HG02884 (cell line): ENCODE measurements at regions not wholly inside any gene's neighbourhood (a gene's known extent, or its start where the extent isn't known, plus 50 kb on each side); places are given as distances from the start of the nearest gene placed in this dataset.
A peak's percentile ranks its signal among the peaks of the same experiment; 100 is the strongest.
"Not testable (repeated sequence)": the region's sequence is repeated elsewhere in the genome, so short reads cannot be mapped to it uniquely, and the experiment has no call there.

Source experiments
- ATAC-seq: cut with Tn5 transposase; IDR thresholded peaks from one replicate; pipeline ENCODE4 v1.9.1; 2021; ENCODE audit warnings: mild to moderate bottlenecking, moderate library complexity; ENCODE audit not compliant: unreplicated experiment

DNA sequence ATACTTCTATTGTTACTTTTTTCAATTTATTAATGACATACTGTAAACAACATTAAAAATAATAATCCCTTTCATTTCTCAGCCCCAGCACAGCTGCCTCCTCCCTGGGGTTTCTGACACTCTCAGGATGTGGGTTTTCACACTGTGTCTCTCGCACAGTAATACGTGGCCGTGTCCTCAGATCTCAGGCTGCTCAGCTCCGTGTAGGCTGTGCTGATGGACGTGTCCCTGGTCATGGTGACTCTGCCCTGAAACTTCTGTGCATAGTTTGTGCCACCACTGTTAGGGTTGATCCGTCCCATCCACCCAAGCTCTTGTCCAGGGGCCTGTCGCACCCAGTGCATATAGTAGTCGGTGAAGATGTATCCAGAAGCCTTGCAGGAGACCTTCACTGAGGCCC lies 159.9 kb downstream of the POTEB start:
- not testable (repeated sequence) for ATAC-seq

DNA sequence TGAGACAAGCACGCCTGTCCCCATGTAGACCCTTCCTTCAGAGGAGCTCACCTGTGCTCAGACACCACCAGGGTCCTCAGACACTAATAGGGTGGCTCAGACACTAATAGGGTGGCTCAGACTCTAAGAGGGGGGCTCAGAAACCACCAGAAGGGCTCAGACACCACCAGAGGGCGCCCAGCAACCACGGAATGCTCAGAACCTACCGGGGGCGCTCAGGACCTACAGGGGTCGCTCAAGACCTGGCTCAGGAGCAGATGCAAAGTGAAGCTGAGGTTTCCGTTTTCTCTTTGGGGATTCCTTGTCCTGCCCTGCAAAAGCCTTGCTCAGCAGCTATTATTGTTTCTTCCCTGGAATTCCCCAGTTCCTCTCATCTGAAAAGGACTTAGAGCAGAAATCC lies 172.1 kb downstream of the POTEB start:
- peak; percentile 97 for ATAC-seq

DNA sequence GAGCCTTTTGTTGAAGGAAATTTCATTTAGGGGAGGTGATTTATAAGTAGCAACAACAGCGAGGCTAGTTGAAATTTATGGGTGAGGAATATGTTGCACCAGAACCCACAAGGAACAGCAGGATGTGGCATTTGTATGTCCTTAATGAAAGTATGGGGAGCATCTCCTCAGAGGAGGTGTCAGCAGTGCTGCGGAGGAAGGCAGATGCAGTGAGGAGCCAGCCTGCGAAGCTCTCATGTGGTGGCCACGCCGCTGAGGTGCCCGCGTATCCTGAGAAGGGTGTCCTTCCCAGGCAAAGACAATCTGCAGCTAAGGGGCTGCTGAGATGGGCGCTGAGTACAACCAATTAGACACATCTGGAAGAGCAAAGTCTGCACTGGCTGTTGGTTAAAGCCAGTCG lies 178.9 kb downstream of the POTEB start:
- ATAC-seq, result not testable (repeated sequence)

DNA sequence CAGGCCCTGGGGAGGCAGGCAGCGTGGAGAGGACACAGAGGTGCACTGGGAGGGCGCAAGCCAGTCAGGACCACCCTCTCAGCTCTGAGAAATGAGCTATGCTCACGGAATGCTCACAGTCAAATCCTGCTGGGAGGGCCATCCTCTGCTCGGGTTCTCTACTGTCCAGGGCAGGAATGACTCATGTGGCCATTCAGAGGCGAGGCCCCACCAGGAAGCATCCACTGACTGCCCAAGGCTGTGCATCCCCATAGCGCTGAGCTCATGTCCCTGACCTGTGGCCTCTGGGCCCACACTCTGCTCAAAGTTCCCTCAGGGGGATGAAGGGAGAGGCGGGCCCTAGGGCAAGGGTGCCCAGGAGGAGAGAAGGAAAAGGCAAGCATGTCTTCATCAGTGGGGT lies 182.4 kb downstream of the POTEB start:
- ATAC-seq, result not testable (repeated sequence)

DNA sequence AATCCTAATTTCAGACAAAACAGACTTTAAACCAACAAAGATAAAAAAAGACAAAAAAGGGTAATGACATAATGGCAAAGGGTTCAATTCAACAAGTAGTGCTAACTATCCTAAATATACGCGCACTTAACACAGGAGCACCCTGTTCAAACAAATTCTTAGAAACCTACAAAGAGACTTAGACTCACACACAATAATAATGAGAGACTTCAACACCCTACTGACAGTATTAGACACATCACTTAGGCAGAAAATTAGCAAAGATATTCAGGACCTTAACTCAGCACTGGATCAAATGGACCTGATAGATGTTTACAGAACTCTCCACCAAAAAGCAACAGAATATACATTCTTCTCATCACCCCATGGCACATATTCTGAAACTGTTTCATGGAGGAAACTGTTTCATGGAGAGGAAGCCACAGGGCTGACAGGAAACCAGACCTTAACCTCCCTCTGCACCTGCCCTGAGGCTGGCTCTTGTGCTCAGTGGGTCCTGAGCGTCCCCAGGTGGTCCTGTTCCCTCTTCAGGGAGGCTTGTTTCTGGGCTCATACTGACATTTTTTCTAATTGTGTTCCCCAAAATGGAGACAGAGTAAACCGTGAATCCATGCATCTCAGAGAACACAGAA lies 184.9 kb downstream of the POTEB start:
- ATAC-seq, result not testable (repeated sequence)

DNA sequence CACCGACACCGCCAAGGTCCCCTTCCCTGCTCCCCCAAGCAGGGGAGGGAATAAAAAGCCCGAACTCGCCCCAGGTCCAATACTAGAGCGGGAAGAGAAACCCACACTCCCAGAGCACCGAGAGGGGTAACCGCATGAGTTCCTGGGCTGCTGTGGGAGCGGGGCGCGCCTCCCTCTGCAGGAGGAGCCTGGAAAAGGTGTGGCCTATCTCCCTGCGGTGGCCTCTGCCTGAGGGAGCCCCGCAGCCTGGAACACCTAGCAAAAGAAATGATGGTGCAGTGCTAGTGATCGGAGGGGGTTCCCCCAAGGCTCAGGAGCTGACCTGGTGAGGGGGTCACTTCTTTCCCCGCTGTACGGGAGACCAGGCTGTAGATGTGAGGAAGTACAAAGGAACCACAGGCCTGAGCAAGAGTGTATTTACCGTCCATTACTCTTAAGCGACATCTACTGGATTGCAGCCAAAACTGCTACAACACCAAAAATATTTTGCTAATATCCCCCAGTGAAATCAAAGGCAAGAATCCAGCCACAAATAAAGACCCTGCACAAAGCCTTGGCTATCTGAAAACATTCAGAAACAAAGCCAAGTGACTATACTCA lies 216.6 kb upstream of the POTEB3 start:
- ATAC-seq, result peak; percentile 78

DNA sequence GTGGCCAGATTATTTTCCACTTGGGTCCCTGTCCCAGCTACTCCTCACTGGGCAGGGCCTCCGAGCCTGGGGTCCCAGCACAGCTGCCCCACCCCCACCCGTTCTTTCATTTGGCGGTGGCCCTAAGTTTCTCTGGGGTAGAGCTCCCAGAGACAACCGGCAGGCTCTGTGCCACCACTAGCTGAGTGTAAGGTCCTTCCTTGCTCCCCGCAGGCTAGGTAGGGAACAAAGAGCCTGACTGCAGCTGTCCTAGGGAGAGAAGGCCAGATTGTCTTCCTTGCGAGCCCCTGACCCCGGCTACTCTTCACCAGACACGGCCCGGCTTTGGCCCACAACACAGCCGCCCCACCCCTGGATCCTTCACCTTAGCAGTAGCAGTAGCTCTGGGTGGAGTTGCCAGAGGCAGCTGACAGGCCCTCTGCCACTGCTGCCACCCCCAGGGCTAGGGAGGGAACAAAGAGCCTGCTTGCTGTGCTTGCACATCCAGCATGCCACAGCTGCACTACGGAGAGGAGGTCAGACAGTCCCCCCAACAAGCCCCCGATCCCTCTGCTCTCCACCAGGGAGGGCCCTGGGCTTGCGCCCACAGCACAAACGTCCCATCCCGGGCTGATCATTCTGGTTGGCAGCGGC lies 215.9 kb upstream of the POTEB3 start:
- not testable (repeated sequence) for ATAC-seq

DNA sequence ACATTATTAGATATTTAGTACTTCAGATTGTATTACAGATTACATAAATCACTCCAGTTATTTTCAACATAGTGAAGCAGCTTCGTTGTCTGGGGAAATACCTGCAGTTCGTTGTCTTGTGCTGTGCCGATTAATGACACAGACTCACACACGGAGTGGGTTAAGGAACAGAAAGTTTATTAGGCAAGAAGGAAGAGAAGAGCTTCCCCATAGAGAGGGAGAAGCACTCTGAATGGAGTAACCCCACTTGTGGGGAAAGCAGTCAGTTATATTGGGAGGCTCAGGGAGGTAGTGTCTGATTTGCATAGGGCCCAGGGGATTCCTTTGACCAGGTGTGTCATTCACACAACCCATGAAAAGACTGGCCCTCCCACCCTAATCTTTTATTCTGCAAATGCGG lies 213.4 kb upstream of the POTEB3 start:
- ATAC-seq, result not testable (repeated sequence)

DNA sequence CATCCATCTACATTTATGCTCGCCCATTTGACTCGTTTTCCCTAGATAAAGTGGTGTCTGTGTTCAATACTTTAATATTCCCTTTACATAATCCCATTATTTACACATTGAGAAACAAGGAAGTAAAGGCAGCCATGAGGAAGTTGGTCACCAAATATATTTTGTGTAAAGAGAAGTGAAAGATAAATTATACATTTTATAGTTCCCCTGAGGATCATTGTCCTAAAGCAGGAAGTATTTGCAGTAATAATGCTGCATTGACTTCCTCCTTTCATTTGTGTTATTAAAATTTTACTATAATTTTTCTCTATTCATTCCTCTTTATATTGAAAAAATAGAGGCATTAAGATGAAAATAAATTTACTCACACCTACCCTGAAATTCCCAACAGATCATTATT lies 198.5 kb upstream of the POTEB3 start:
- not testable (repeated sequence) for ATAC-seq

DNA sequence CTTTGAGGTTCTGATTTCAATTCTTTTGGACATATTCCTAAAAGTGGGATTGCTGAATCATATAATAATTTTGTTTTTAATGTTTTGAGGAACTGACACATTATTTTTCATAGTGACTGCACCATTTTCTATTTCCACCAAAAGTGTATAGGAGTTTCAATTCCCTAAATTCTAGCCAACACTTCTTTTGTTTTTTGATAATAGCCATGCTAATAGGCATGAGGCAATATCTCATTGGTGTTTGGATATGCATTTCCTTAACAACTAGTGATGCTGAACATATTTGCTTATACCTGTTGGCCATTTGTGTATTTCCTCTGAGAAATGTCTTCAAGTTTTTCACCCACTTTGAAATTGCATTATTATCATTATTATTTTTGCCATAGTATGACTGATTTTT lies 186.4 kb upstream of the POTEB3 start:
- ATAC-seq, result not testable (repeated sequence)

DNA sequence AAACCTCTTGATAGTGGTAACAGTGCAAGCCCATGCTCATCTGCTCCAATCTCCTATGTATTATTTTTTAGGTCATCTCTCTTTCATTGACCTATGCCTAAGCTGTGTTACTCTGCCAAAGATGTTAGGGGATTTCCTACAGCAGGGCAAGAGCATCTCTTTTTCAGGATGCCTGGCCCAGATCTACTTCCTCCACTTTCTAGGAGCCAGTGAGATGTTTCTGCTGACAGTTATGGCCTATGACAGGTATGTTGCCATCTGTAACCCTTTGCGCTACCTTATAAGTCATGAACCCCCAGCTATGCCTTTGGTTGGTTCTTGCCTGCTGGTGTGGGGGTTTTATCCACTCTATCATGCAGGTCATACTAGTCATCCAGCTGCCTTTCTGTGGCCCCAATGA lies 168.9 kb upstream of the POTEB3 start:
- ATAC-seq, result not testable (repeated sequence)

DNA sequence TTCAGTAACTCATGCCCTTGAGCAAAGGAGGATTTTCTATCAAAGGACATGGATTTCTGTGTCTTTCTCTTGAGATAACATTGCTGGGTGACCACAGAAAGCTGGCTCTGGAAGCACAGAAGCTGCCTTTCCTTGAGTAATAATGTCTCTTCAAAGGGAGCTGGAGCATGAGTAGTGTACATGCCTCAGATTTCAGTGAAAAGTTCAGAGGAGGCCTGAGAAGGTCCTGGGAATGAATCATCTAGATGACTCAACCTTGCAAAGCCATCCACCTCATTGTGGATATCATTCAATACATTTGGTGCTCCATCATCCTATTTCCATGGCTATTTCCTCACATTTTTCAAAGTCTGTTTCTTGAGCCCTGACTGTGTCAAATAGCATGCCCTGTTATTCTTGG lies 125.1 kb upstream of the POTEB3 start:
- not testable (repeated sequence) for ATAC-seq

DNA sequence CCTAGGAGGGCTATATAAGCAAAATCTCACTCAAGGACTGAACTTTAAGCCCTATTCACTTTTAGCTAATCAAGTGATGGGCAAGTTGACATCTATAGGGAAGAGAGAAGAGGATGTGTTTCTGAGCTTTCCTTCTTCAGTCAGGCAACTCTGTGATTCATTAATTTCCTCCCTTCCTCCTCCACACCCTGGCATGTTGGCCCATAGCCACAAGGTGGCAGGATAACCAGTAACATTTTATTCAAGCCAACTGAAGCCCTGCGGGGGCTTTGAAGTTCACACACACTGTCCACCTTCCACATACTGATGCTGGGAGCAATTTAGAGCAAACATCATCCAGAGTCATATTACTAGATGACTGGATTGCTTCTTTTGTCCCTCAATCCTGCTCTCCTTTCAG lies 111.5 kb upstream of the POTEB3 start:
- not testable (repeated sequence) for ATAC-seq

DNA sequence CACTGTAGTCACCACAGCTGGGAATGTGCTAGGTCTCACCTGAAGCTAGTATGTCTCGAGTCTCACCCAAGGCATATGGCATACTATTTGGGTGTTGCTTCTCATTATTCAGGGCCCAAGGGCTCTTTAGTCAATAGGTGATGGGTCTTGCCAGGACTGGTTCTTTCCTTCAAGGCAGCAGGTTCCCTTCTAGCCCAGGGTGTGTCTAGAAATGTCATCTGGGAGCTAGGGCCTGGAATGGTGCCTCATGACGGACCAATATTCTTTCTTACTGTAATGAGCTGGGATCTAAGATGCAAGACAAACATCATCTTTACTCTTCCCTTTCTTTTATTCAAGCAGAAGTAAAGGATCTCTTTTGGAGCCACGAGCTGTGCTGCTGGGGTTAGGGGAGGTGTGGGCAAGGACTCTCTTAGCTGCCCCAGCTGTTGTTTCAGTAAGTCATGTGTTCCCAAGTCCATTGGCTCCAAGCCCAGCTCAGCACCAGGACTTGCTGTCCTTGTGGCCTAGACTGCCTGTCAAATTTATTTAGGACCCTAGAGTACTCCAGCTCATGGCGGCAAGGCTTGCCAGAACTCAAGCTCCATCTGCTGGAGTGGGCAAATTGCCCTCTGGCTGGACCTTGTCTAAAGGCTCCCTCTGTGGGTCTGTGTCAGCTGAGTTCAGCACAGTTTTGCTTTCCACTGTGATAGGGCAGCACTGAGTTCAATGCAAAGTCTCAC lies 106.0 kb upstream of the POTEB3 start:
- ATAC-seq, result not testable (repeated sequence)

DNA sequence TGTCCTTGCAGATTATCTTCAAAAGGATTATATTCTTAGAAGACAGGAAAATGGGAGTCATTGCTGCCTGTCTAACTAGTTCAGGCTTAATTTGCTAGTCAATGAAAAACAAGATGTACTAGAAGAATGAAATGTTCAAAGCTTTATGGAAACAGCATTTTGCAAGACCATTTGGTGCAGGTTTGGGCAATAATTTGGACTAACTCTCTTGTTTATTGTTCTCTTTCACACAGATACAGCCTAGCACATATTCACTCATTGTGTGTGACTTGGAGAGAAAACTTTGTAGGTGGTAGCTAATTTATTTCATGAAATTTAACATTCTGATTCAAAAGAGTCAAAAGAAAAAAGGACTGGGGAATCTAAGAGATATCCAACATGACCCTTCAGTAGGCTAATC lies 92.5 kb upstream of the POTEB3 start:
- ATAC-seq, result not testable (repeated sequence)

DNA sequence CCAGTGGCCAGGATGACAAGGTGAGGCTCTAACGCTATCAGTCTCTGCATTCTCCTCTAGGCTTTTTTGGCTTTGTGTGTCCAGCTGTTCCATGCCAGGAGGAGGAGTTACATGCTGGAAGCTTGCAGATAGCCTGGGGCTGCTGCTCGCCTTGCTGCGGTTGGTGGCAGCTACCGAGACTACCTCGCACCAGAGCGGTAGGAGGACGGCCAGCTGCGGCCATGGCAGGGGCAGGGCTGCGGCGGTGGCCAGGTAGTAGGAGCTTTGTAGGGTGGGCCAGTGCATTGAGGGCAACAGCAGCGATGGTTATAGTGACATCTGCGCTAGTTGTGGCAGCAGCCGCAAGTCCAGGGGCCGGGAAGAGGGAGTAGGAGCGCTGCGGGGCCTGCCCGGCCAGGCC lies 75.9 kb upstream of the POTEB3 start:
- not testable (repeated sequence) for ATAC-seq

DNA sequence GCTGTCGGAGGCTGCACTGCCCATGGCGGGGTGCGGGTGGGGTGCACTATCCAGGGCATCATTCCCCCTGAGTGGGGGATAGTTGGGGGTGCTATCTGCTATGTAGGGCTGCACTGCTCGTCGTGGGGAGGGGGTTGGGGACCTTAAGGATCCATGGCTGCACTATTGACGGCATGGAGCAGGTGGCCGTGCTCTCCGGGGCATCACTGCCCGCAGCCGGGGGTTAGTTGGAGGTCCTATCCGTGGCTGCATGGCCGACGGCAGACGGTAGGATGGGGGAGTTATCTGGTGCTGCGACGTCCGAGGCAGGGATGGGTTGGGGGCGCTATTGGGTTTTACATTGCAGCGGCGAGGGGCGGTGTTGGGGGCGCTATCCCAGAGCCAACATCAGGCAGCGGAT lies 75.0 kb upstream of the POTEB3 start:
- not testable (repeated sequence) for ATAC-seq

DNA sequence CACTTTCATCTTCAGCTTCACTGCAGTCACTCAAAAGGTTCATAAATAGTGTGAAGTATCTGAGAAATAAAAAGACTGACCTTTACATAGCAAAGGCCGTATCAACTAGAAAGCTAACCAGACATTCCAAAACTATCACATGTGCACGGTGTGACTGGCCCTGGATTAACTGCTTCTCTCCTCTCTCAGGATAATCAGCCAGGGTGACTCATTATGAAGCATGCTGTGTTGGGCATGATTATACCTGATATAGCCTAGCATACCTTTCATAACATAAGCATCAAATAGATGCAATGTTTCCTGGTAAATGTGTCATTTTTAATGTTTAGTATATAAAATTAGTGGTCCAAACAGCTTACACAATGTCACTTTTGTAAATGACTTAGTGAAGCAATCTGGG lies 62.7 kb upstream of the POTEB3 start:
- not testable (repeated sequence) for ATAC-seq
